ENCODE measurements at regions not wholly inside any gene's neighbourhood (a gene's known extent, or its start where the extent isn't known, plus 50 kb on each side); places are given as distances from the start of the nearest gene placed in this dataset.

DNA sequence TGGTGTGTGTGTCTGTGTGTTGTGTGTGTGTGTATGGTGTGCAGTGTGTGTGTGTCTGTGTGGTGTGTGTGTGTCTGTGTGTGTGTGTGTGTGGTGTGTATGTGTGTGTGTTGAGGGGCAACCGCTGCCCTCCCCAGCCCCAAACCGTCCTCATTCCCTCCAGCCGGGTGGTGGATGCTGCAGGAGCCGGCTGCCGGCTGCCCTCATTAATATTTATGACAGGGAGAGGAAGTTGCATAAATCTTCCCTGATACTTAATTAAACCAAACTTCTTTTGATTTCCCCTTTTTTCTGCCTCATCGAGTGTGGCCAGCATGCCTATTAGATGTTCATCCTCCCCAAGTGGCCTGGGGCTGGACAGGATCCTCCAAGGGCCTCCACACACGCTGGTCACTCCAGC is 121.4 kb upstream of the MVB12B start:
- WGBS, 2 donors (ENCODE audit: low coverage in 1 of 2) = 39 to 40% methylated on average over 4 to 7 of the region's 7 CpGs
- Histone ChIP-seq H3K36me3 (no peaks in the 10 kb centered on the region), H3K27me3 (peaks cover 13% of the 10 kb centered on the region), H3K9me3 (no peaks in the 10 kb centered on the region), H3K4me1 (no peaks in the 10 kb centered on the region), H3K4me3 (no peak overlapping the region), H3K27ac (no peak overlapping the region)
- in situ Hi-C loops (cut with MboI; ENCODE audit: low pct_ligation_motif_present in 1 of 4, low pct_unique_long_range_greater_than_20kb in 1 of 4, low sequenced_read_pairs in 3 of 4) = no loop called here
- intact Hi-C loops (cut with DNase I; ENCODE audit: low total_unique reads) = no loop called here
- TF ChIP-seq POLR2A (IDR thresholded peaks at IDR 0.05) (no peak), EP300 (IDR thresholded peaks at IDR 0.05; ENCODE audit: low read depth) (no peak)
- TF ChIP-seq, protein P1, sequence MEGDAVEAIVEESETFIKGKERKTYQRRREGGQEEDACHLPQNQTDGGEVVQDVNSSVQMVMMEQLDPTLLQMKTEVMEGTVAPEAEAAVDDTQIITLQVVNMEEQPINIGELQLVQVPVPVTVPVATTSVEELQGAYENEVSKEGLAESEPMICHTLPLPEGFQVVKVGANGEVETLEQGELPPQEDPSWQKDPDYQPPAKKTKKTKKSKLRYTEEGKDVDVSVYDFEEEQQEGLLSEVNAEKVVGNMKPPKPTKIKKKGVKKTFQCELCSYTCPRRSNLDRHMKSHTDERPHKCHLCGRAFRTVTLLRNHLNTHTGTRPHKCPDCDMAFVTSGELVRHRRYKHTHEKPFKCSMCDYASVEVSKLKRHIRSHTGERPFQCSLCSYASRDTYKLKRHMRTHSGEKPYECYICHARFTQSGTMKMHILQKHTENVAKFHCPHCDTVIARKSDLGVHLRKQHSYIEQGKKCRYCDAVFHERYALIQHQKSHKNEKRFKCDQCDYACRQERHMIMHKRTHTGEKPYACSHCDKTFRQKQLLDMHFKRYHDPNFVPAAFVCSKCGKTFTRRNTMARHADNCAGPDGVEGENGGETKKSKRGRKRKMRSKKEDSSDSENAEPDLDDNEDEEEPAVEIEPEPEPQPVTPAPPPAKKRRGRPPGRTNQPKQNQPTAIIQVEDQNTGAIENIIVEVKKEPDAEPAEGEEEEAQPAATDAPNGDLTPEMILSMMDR (IDR thresholded peaks at IDR 0.05) = no peak
- DNase-seq = no peak

DNA sequence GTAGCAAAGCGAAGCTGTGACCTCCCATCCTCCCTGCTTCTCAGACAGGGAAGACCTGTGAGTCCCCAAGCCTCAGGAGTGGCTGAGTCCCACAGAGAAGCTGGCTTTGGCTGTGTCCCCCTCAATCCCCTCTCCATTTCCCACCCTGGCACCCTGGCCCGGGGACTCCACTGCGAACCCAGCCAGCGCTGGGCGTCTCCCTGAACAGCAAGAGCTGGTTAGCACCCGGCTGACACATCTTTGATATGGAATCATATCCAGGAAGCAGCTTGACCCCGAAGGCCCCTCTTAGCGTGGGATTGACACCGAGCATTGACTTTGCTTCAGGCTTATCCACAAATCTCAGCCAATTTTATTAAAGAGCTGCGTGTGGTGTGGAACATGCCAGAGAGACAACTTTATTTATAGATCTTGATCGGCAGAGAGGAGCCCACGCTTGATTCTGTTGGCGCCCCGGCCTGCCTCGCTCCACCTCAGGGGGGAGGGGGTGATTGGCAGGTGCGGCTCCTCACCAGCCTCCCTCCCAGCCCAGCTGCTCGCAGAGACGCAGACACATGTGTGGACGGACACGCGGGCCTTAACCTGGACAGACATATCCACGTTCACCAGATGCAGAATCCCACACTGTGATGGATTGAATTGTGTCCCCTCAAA is 120.7 kb upstream of the MVB12B start:
- Histone ChIP-seq H3K4me1 (no peaks in the 10 kb centered on the region), H3K4me3 (no peak overlapping the region), H3K36me3 (no peaks in the 10 kb centered on the region), H3K27ac (no peak overlapping the region), H3K27me3 (peaks cover 7% of the 10 kb centered on the region), H3K9me3 (no peaks in the 10 kb centered on the region)
- no peak for DNase-seq
- WGBS, 2 donors (ENCODE audit: low coverage in 1 of 2) = 76% methylated on average over 22 of the region's 22 CpGs; no CpG with 5 or more reads in 1 of the 2 donors
- in situ Hi-C loops (cut with MboI; ENCODE audit: low pct_ligation_motif_present in 1 of 4, low pct_unique_long_range_greater_than_20kb in 1 of 4, low sequenced_read_pairs in 3 of 4) (no loop called here), intact Hi-C loops (cut with DNase I; ENCODE audit: low total_unique reads) (no loop called here)
- no peak for TF ChIP-seq POLR2A (IDR thresholded peaks at IDR 0.05)
- TF ChIP-seq, protein P1 (IDR thresholded peaks at IDR 0.05) = no peak
- TF ChIP-seq EP300 (IDR thresholded peaks at IDR 0.05; ENCODE audit: low read depth) = no peak
- TF ChIP-seq POLR2AphosphoS5 (IDR thresholded peaks at IDR 0.05) = no peak

DNA sequence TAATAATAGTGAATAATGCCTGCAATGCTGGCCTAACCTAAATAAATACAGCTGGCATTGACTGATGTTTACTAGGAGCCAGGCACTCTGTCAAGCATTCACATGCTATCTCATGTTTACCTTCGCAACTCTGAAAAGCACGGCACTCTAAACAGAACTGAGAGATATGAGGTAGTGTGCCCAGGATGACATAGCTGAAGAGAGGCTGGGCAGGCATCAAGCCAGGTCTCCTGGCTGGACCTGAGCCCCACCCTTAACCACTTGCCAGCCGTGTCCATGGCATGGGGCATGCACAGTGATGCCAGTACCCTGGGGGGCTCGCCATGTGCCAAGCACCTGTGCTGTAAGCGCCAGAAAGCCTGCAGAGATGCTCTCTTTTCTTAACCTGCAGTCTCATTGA is 119.4 kb upstream of the MVB12B start:
- DNase-seq = no peak
- Histone ChIP-seq H3K36me3 (no peaks in the 10 kb centered on the region), H3K4me1 (no peaks in the 10 kb centered on the region), H3K27ac (no peak overlapping the region), H3K9me3 (no peaks in the 10 kb centered on the region), H3K4me3 (no peak overlapping the region), H3K27me3 (peaks cover 7% of the 10 kb centered on the region)
- TF ChIP-seq EP300 (IDR thresholded peaks at IDR 0.05; ENCODE audit: low read depth) = no peak
- TF ChIP-seq, protein P1 (IDR thresholded peaks at IDR 0.05) = no peak
- TF ChIP-seq POLR2A (IDR thresholded peaks at IDR 0.05) = no peak
- no peak for TF ChIP-seq POLR2AphosphoS5 (IDR thresholded peaks at IDR 0.05)
- 72% methylated on average over 4 of the region's 5 CpGs; no CpG with 5 or more reads in 1 of the 2 donors for WGBS, 2 donors (ENCODE audit: low coverage in 1 of 2)
- intact Hi-C loops (cut with DNase I; ENCODE audit: low total_unique reads) (no loop called here), in situ Hi-C loops (cut with MboI; ENCODE audit: low pct_ligation_motif_present in 1 of 4, low pct_unique_long_range_greater_than_20kb in 1 of 4, low sequenced_read_pairs in 3 of 4) (no loop called here)

DNA sequence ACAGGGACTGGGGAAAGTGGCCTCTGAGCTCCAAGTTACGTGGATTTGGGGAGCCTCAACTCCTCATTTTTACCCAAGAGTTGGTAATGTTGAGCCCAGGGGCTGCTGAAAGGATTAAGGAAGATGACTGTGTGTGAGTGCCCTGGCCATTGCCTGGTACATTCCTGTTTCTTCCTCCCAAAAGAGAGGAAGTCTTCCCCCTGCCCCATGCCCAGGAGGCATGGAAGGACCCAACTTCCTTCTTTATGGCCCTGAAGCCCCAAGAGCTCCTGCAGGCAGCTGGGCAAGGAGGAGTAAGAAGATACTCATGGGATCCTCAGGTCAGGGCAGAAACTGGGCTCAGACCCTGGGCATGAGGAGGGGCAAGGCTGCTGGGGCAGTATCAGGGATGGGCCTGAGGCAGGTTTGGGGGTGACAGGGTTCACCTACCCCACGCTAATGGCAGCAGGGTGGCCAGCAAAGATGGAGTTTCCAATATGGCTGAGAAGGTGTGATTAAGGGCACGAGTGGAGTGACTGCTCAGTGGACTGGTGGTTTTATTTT is 118.3 kb upstream of the MVB12B start:
- no peak overlapping the region for H3K4me3 ChIP-seq
- H3K36me3 ChIP-seq = no peaks in the 10 kb centered on the region
- no peak for DNase-seq
- H3K27me3 ChIP-seq = peaks cover 7% of the 10 kb centered on the region
- intact Hi-C loops (cut with DNase I; ENCODE audit: low total_unique reads) = no loop called here
- WGBS, 2 donors (ENCODE audit: low coverage in 1 of 2) = 14 to 72% methylated on average over 1 to 3 of the region's 3 CpGs
- H3K27ac ChIP-seq = no peak overlapping the region
- TF ChIP-seq POLR2AphosphoS5 (IDR thresholded peaks at IDR 0.05) (no peak), POLR2A (IDR thresholded peaks at IDR 0.05) (no peak), EP300 (IDR thresholded peaks at IDR 0.05; ENCODE audit: low read depth) (no peak)
- TF ChIP-seq, protein P1 (IDR thresholded peaks at IDR 0.05) = no peak
- no peaks in the 10 kb centered on the region for H3K4me1 ChIP-seq
- in situ Hi-C loops (cut with MboI; ENCODE audit: low pct_ligation_motif_present in 1 of 4, low pct_unique_long_range_greater_than_20kb in 1 of 4, low sequenced_read_pairs in 3 of 4) = no loop called here
- H3K9me3 ChIP-seq = no peaks in the 10 kb centered on the region
